K562 (cell line): ENCODE measurements at regions not wholly inside any gene's neighbourhood (a gene's known extent, or its start where the extent isn't known, plus 50 kb on each side); places are given as distances from the start of the nearest gene placed in this dataset.

Experiments used
- ATAC-seq: fragments of 200-7000 bp; cut with Tn5 transposase; 3 replicates; pipeline ENCODE4 v1.9.1; 2020; ENCODE audit warnings: moderate library complexity
- BruUV-seq: library from RNA; stranded (reverse); fragments of 400-500 nt; replicated peaks from 2 replicates; lab custom pipeline; 2021; lab: Mats Ljungman, UMichigan
- CTCF ChIA-PET: fragments of 300-600 bp; formaldehyde crosslinking; extraction: SDS; loops from one replicate; lab custom pipeline; 2021; ENCODE audit warnings: low intra/inter-chr PET ratio; lab: Yijun Ruan, JAX
- POLR2A ChIA-PET: fragments of 300-600, 350-650 bp; sonication (Branson Sonifier 250); formaldehyde crosslinking; extraction: SDS; loops from one replicate; lab custom pipeline; 2021; ENCODE audit warnings: antibody characterized with exemption, inconsistent platforms; lab: Yijun Ruan, JAX
- DNase-seq, 4 experiments: peaks; one replicate each; pipeline versions ENCODE4 v3.0.0 to v3.0.0-alpha.2; 2011 to 2018; ENCODE audit warnings: low spot score in 3 of 4, mixed read lengths in 3 of 4; ENCODE audit errors: extremely low read depth in 1 of 4
- FAIRE-seq: peaks from 2 replicates; lab custom pipeline; 2011; peaks lifted over from hg19 to GRCh38; lab: Jason Lieb, UNC
- H2AFZ ChIP-seq: 2 replicates; pipeline ENCODE4 v1.6.0; 2011; ENCODE audit warnings: low read depth, low read length, control low read depth, inconsistent platforms
- H3K27ac ChIP-seq: fragments of 200-600 bp; 3 replicates; pipeline ENCODE4 v1.8.0; 2011; ENCODE audit warnings: low read depth, mild to moderate bottlenecking, control low read depth, inconsistent platforms, low read length, moderate library complexity, mixed read lengths; ENCODE audit errors: extremely low read depth
- H3K27me3 ChIP-seq, 2 experiments: fragments of 300-600 bp in 1 of 2; 2 replicates in 1 of 2; 3 replicates in 1 of 2; pipeline versions ENCODE4 v1.6.0 to v1.8.0; 2011; ENCODE audit warnings: inconsistent platforms in 2 of 2, low read length in 2 of 2, mild to moderate bottlenecking in 1 of 2, mixed read lengths in 1 of 2, moderate library complexity in 1 of 2; ENCODE audit not compliant: control insufficient read depth in 2 of 2, insufficient read depth in 2 of 2
- H3K36me3 ChIP-seq: fragments of 300-600 bp; 3 replicates; pipeline ENCODE4 v1.8.0; 2011; ENCODE audit warnings: mild to moderate bottlenecking, low read length, inconsistent platforms; ENCODE audit not compliant: control insufficient read depth, insufficient read depth
- H3K4me1 ChIP-seq, 2 experiments: fragments of 200-600 bp in 1 of 2; replicated peaks in 1 of 2; 2 replicates in 1 of 2; 3 replicates in 1 of 2; pipeline versions ENCODE4 v1.5.1 to v1.8.0; 2011; ENCODE audit warnings: inconsistent platforms in 2 of 2, low read length in 2 of 2, mild to moderate bottlenecking in 1 of 2, mixed read lengths in 1 of 2, moderate library complexity in 1 of 2; ENCODE audit not compliant: control insufficient read depth in 2 of 2, insufficient read depth in 2 of 2
- H3K4me2 ChIP-seq: 2 replicates; pipeline ENCODE4 v1.6.1; 2011; ENCODE audit warnings: low read length, control low read depth, inconsistent platforms, mixed read lengths; ENCODE audit not compliant: insufficient read depth
- H3K4me3 ChIP-seq: fragments of 200-600 bp; sonication (generic), shearing (Covaris generic); 2 replicates; pipeline ENCODE4 v1.5.1; 2016; ENCODE audit warnings: control low read depth, inconsistent platforms
- H3K79me2 ChIP-seq: fragments of 200-600 bp; 3 replicates; pipeline ENCODE4 v1.8.0; 2011; ENCODE audit warnings: low read length, inconsistent platforms; ENCODE audit not compliant: control insufficient read depth, insufficient read depth
- H3K9ac ChIP-seq, 2 experiments: 2 replicates each; pipeline versions ENCODE4 v1.6.0 to v1.6.1; 2011; ENCODE audit warnings: low read depth in 2 of 2, low read length in 2 of 2, control low read depth in 1 of 2, inconsistent platforms in 1 of 2, mild to moderate bottlenecking in 1 of 2, mixed read lengths in 1 of 2; ENCODE audit not compliant: insufficient read depth in 1 of 2
- H3K9me1 ChIP-seq: one replicate; pipeline ENCODE4 v1.6.0; 2011; ENCODE audit warnings: inconsistent platforms, mild to moderate bottlenecking, low read length, moderate library complexity; ENCODE audit not compliant: control insufficient read depth, insufficient read depth
- H3K9me3 ChIP-seq: replicated peaks from 2 replicates; pipeline ENCODE4 v1.5.1; 2011; ENCODE audit warnings: low read depth, low read length, inconsistent platforms; ENCODE audit not compliant: control insufficient read depth, insufficient read depth
- H4K20me1 ChIP-seq: replicated peaks from 2 replicates; pipeline ENCODE4 v1.6.1; 2011; ENCODE audit warnings: low read length, inconsistent platforms, mixed read lengths; ENCODE audit not compliant: control insufficient read depth, insufficient read depth
- CBX5 ChIP-seq: IDR thresholded peaks from 2 replicates; pipeline ENCODE4 v1.6.1; 2014; ENCODE audit warnings: low read depth, borderline replicate concordance
- FOXK1 ChIP-seq: sonication (generic); formaldehyde crosslinking; IDR thresholded peaks from 2 replicates; pipeline ENCODE4 v1.8.0; 2022; ENCODE audit warnings: missing genetic modification reagents, mild to moderate bottlenecking, borderline replicate concordance
- FUS ChIP-seq: fragments of 200-400 bp; formaldehyde crosslinking; optimal IDR thresholded peaks from 2 replicates; pipeline ENCODE3; 2017; ENCODE audit warnings: low read depth, low read length
- HBP1 ChIP-seq: fragments of 450-650 bp; formaldehyde crosslinking; IDR thresholded peaks from 2 replicates; pipeline ENCODE4 v1.4.0; 2022; ENCODE audit warnings: missing genetic modification characterization
- POLR2H ChIP-seq: IDR thresholded peaks from 2 replicates; pipeline ENCODE4 v1.6.1; 2016; ENCODE audit warnings: missing genetic modification characterization, low read depth, mild to moderate bottlenecking, control low read depth, missing compliant biosample characterization, moderate library complexity
- PRMT5 ChIP-seq: sonication (generic); formaldehyde crosslinking; IDR thresholded peaks from 2 replicates; pipeline ENCODE4 v1.5.0; 2020; ENCODE audit warnings: missing genetic modification reagents
- ZBTB11 ChIP-seq, 3 experiments: fragments of 200-800 bp in 1 of 3; fragments of 250-450 bp in 1 of 3; fragments of 450-650 bp in 1 of 3; sonication (Bioruptor Pico) in 1 of 3; sonication (Bioruptor generic) in 1 of 3; formaldehyde crosslinking in 1 of 3; IDR thresholded peaks; 2 replicates each; pipeline versions ENCODE4 v1.6.1 to v1.8.0; 2016 to 2022; ENCODE audit warnings: mild to moderate bottlenecking in 2 of 3, missing genetic modification characterization in 2 of 3, missing compliant biosample characterization in 1 of 3, moderate library complexity in 1 of 3
- ZNF12 ChIP-seq: sonication (generic); formaldehyde crosslinking; IDR thresholded peaks from 2 replicates; pipeline ENCODE4 v1.4.0; 2020; ENCODE audit warnings: mild to moderate bottlenecking, missing genetic modification reagents
- ZNF589 ChIP-seq: fragments of 200-800 bp; sonication (Bioruptor generic); IDR thresholded peaks from 2 replicates; pipeline ENCODE4 v1.6.1; 2016; ENCODE audit warnings: low read depth, missing genetic modification characterization, missing compliant biosample characterization
- WGBS: fragments of 100-300 bp; shearing (Covaris generic); methylation state at CpG from one replicate; pipeline ENCODE4 v1.1.6; 2016; ENCODE audit warnings: low coverage, mixed read lengths; ENCODE audit not compliant: insufficient coverage; ENCODE audit errors: missing lambda C conversion rate; 5-methylcytosine and 5-hydroxymethylcytosine counted together
- in situ Hi-C: fragments of 300-500 bp; cut with MboI; formaldehyde crosslinking; loops from 4 replicates; pipeline ENCODE4 v1.15.0; 2018; ENCODE audit warnings: inconsistent platforms, mixed read lengths
- intact Hi-C: fragments of 100-400 bp; cut with micrococcal nuclease; formaldehyde crosslinking; loops from 2 replicates; pipeline ENCODE4 v1.14.2; 2022

GRCh38 chr14:37712976-37713431 is 117.6 kb downstream of the TTC6 start:
- Histone ChIP-seq H3K9ac (no peak overlapping the region), H3K36me3 (no peaks in the 10 kb centered on the region), H3K4me3 (no peak overlapping the region), H4K20me1 (no peaks in the 10 kb centered on the region), H3K27ac (no peak overlapping the region), H3K79me2 (no peaks in the 10 kb centered on the region), H3K4me2 (no peak overlapping the region), H3K9me3 (no peaks in the 10 kb centered on the region), H2AFZ (no peak overlapping the region), H3K27me3 (no peaks in the 10 kb centered on the region), H3K9me1 (no peaks in the 10 kb centered on the region), H3K4me1 (no peaks in the 10 kb centered on the region)
- no TSS peak for BruUV-seq
- CTCF ChIA-PET, result no interaction called here
- DNase-seq (no peak), FAIRE-seq (no peak), ATAC-seq (no peak)
- WGBS, result 0% methylated on average over 3 of the region's 3 CpGs
- POLR2A ChIA-PET, result no interaction called here
- TF ChIP-seq ZNF12 (CRISPR knock-in tag), result no peak
- TF ChIP-seq ZBTB11 (CRISPR knock-in tag; IDR thresholded peaks at IDR 0.05), result no peak
- no peak for TF ChIP-seq CBX5
- TF ChIP-seq FUS, result no peak
- no peak for TF ChIP-seq PRMT5 (CRISPR knock-in tag)
- TF ChIP-seq POLR2H (tag), result no peak
- TF ChIP-seq ZNF589 (CRISPR knock-in tag), result no peak
- no peak for TF ChIP-seq HBP1 (CRISPR knock-in tag)
- TF ChIP-seq FOXK1 (CRISPR knock-in tag), result no peak
- intact Hi-C loops (no loop called here), in situ Hi-C loops (loop anchor here (10.0 kb wide), 1 partner anchor 162 kb away; no protein-coding TSS in a partner anchor)
